Stimulated activated CD4-positive, alpha-beta T cell treated with anti-CD3 and anti-CD28 coated beads, TNF-alpha, amount 100 ng/mL, for 1 hour (primary cell): ENCODE measurements at regions not wholly inside any gene's neighbourhood (a gene's known extent, or its start where the extent isn't known, plus 50 kb on each side); places are given as distances from the start of the nearest gene placed in this dataset.
"Not testable (repeated sequence)": the region's sequence is repeated elsewhere in the genome, so short reads cannot be mapped to it uniquely, and the experiment has no call there.

Experiments used
- DNase-seq, 3 donors: peaks; one replicate each; pipeline ENCODE4 v3.0.0-alpha.2; 2020; ENCODE audit warnings: low read depth in 3 of 3, low spot score in 1 of 3

GRCh38 chr7:68840991-68841390 lies 757.3 kb upstream of the AUTS2 start:
- no peak for DNase-seq

- not testable (repeated sequence) for DNase-seq
Measured at GRCh38 chr7:68843985-68844384, 754.3 kb upstream of the AUTS2 start.

- no peak for DNase-seq
Measured at GRCh38 chr7:68846811-68847325, 751.4 kb upstream of the AUTS2 start.

- DNase-seq, result no peak
Measured at GRCh38 chr7:68853254-68853653, 745.0 kb upstream of the AUTS2 start.

- DNase-seq, result no peak
Measured at GRCh38 chr7:68857571-68857970, 740.7 kb upstream of the AUTS2 start.

- DNase-seq, result no peak
Measured at GRCh38 chr7:68858497-68858896, 739.8 kb upstream of the AUTS2 start.

GRCh38 chr7:68861171-68861570 lies 737.1 kb upstream of the AUTS2 start:
- no peak for DNase-seq

- DNase-seq, result no peak
Measured at GRCh38 chr7:68862261-68862660, 736.0 kb upstream of the AUTS2 start.

GRCh38 chr7:68862736-68863135 lies 735.5 kb upstream of the AUTS2 start:
- DNase-seq, result no peak

GRCh38 chr7:68865351-68866199 lies 732.7 kb upstream of the AUTS2 start:
- DNase-seq, result no peak

- DNase-seq, result no peak
Measured at GRCh38 chr7:68866200-68866570, 732.1 kb upstream of the AUTS2 start.

GRCh38 chr7:68866721-68867120 lies 731.6 kb upstream of the AUTS2 start:
- not testable (repeated sequence) for DNase-seq

GRCh38 chr7:68868978-68869377 lies 729.3 kb upstream of the AUTS2 start:
- no peak for DNase-seq

GRCh38 chr7:68873616-68874015 lies 724.7 kb upstream of the AUTS2 start:
- DNase-seq, result no peak

GRCh38 chr7:68875857-68876256 lies 722.4 kb upstream of the AUTS2 start:
- no peak for DNase-seq

- not testable (repeated sequence) for DNase-seq
Measured at GRCh38 chr7:68887116-68887515, 711.2 kb upstream of the AUTS2 start.

GRCh38 chr7:68888971-68889385 lies 709.3 kb upstream of the AUTS2 start:
- no peak for DNase-seq

GRCh38 chr7:68892236-68892635 lies 706.0 kb upstream of the AUTS2 start:
- no peak for DNase-seq

GRCh38 chr7:68893411-68893810 lies 704.9 kb upstream of the AUTS2 start:
- no peak for DNase-seq

GRCh38 chr7:68899156-68899555 lies 699.1 kb upstream of the AUTS2 start:
- DNase-seq, result not testable (repeated sequence)

- no peak for DNase-seq
Measured at GRCh38 chr7:68900096-68900495, 698.2 kb upstream of the AUTS2 start.

GRCh38 chr7:68904630-68905029 lies 693.6 kb upstream of the AUTS2 start:
- DNase-seq, result no peak

- DNase-seq, result no peak
Measured at GRCh38 chr7:68911754-68912153, 686.5 kb upstream of the AUTS2 start.
